NCI-H146 (cell line): ENCODE measurements at regions not wholly inside any gene's neighbourhood (a gene's known extent, or its start where the extent isn't known, plus 50 kb on each side); places are given as distances from the start of the nearest gene placed in this dataset.
A peak's percentile ranks its signal among the peaks of the same experiment; 100 is the strongest.
"Not testable (repeated sequence)": the region's sequence is repeated elsewhere in the genome, so short reads cannot be mapped to it uniquely, and the experiment has no call there.

Source experiments
- DNase-seq: peaks from one replicate; lab custom pipeline; 2025; lab: John Stamatoyannopoulos, UW

DNA sequence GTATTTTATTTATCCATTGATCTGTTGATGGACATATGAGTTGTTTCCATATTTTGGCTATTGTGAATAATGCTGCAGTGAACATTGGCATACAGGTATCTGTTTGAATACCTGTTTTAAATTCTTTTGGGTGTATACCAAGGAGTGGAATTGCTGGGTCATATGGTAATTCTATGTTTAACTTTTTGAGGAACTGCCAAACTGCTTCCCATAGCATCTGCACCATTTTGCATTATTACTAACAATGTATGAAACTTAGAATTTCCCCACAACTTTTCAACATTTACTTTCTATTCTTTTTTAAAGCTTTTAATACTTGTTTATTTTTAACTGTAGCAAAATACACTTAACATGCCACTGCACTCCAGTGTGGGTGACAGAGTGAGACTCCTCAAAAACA lies 57.0 kb upstream of the MSN start:
- no peak for DNase-seq

DNA sequence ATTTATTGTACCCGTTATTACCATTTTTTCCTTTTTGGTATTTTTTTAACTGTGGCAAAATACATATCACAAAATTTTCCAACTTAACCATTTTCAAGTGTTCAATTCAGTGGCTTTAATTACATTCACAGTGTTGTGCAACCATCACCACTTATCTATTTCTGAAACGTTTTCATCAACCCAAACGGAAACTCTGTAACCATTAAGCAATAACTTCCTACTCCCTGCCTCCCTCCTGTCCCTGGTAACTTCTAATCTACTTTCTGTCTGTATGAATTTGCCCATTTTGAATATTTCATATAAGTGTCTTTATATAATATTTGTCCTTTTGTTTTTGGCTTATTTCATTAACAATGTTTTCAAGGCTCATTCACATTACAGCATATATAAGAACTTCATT lies 57.4 kb upstream of the MSN start:
- DNase-seq = no peak

- DNase-seq = no peak
Measured at GRCh38 chrX:65609237-65609636, 58.2 kb upstream of the MSN start.

GRCh38 chrX:65608026-65608425 lies 59.4 kb upstream of the MSN start:
- DNase-seq = no peak

DNA sequence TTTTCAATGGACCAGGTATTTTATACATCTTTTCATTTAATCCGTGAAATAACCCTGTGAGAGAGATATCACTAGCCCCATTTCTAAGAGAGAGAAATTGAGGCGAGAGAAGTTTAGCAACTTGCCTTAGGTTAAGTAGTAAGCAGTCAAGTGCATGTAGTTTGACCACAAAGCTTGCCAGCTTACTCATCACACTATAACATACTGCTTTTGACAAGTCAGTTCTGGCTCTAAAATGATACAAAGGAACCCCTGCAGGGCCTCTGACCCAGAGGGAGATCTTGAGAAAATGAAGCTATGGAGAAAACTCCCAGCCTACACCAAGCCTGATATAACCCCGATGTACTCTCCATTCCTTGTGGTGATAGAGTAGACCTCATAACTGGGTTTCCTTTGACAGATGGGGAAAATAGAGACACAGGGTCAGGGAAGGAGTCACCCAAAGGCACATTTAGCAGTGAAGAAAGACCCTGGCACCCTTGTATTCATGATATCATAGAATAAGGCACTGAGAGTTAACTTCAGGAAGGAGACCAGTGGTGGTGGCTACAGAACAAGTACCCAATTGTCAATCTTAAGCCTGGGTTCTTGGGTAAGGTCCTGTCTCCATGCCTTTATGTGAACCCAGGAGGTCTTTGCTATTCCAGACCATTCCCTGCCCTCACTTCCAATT lies 60.2 kb upstream of the MSN start:
- DNase-seq = no peak

GRCh38 chrX:65602221-65602560 lies 65.3 kb upstream of the MSN start:
- DNase-seq = no peak

DNA sequence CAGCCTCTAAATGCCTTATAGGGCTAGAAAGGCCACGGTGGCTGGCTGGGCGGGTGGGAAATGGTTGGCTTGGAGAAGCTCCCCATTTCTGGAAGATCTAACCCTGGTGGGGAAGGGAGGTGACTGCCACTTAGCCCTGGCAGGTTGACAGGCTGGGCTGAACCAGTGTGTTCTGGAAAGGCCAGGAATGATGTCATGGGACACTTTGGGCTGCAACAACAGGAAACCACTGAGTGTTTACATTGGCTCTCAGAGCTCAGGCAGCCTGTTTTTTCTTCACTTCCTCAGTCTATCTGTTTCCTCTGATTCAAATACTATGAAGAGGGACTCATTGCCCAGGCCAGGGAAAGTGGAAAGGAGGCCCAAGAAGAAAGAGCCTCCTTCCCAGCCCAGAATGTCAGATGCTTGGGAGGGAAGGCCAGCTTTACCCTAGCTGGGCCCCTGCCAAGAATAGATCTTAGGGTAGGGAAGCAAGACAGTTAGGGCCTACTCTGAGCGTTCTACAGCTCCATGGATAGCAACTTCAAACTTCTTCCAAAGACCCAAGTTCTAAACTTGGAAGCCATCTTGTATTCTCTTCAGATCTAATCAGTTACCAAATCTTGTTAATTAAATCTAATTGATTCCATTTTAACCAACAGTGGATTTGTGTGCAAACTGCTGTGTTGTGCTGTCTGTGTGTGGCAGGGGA lies 65.8 kb upstream of the MSN start:
- no peak for DNase-seq

- no peak for DNase-seq
Measured at GRCh38 chrX:65601126-65601525, 66.3 kb upstream of the MSN start.

GRCh38 chrX:65600106-65600505 lies 65.5 kb upstream of the LAS1L start:
- DNase-seq = no peak

- no peak for DNase-seq
Measured at GRCh38 chrX:65598559-65599147, 64.1 kb upstream of the LAS1L start.

GRCh38 chrX:65596270-65597034 lies 61.9 kb upstream of the LAS1L start:
- no peak for DNase-seq

DNA sequence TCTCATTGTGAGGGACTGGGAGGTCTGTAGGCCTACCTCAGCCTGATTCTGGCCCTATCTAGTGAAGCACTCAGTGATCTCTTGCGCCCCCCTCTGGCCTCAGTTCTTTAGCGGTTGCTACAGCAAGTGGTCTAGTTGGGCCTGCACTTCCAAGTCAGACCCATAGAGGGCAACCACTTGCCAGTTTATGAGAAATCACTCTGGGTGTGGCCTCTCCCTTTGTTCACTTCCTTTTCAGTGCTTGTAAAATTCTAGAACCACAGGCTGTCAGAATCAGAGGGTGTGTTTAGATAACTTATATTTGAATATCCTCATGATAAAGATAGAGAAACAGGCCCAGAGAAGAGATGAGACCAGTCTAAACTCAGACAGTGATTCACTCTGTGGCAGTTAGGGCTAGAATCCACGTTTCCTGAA lies 60.9 kb upstream of the LAS1L start:
- peak; percentile 63 for DNase-seq

- no peak for DNase-seq
Measured at GRCh38 chrX:65591206-65591605, 56.6 kb upstream of the LAS1L start.

DNA sequence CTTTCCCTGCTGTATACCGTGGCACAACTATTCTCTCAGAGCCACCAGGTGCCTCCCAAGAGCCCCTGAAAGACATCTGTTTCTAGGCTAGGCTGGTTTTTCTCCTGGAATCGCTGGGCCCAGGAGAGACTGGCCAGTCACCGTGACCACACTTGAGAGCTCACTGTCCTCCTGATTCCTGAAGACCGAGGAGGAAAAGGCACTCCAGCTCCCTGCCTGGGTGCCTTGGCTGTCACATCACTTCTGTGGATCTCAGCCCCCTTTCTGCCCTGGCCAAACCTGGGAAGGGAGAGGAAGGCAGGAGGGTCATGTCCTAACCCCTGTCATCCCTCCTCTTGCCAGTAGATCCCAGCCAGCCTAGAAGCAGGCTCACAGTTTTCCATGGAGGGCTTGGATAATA lies 54.7 kb upstream of the LAS1L start:
- DNase-seq = no peak

- no peak for DNase-seq
Measured at GRCh38 chrX:65588795-65589194, 54.2 kb upstream of the LAS1L start.

- no peak for DNase-seq
Measured at GRCh38 chrX:65587616-65588526, 53.3 kb upstream of the LAS1L start.

DNA sequence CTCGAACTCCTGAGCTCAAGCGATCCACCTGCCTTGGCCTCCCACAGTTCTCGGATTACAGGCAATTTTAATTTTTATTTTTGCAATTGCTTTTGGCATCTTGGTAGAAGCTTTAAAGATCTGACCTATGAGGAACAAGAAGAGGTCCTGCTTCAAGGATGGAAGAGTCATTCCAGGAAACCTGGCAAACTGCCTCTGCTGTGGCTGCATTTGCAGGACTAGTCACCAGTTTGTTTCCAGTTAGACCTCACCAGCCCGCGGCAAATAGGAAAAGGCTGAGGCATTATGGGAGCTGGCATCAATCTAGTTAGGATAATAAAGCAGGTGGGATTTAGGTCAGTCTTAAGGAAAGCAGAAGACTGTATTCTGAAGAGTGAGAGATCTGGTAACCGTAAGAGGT lies 51.9 kb upstream of the LAS1L start:
- no peak for DNase-seq

GRCh38 chrX:65585226-65585625 lies 50.6 kb upstream of the LAS1L start:
- not testable (repeated sequence) for DNase-seq
